Progenitor cell of endocrine pancreas (in vitro differentiated cells): ENCODE measurements at regions not wholly inside any gene's neighbourhood (a gene's known extent, or its start where the extent isn't known, plus 50 kb on each side); places are given as distances from the start of the nearest gene placed in this dataset.

Source experiments
- DNase-seq: peaks from one replicate; pipeline ENCODE4 v3.0.0; 2021; ENCODE audit warnings: low spot score; ENCODE audit not compliant: unreplicated experiment
- H3K27ac Mint-ChIP-seq: 2 replicates; pipeline ENCODE4 v1.8.0; 2021; ENCODE audit warnings: mild to moderate bottlenecking, moderate library complexity, mixed read lengths
- H3K27me3 Mint-ChIP-seq: 2 replicates; pipeline ENCODE4 v1.8.0; 2021; ENCODE audit warnings: mixed read lengths
- H3K36me3 Mint-ChIP-seq: 2 replicates; pipeline ENCODE4 v1.8.0; 2022; ENCODE audit warnings: mixed read lengths; ENCODE audit not compliant: insufficient read depth
- H3K4me1 Mint-ChIP-seq: 2 replicates; pipeline ENCODE4 v1.8.0; 2021; ENCODE audit warnings: low read depth, mixed read lengths
- H3K4me3 Mint-ChIP-seq: 2 replicates; pipeline ENCODE4 v1.8.0; 2021; ENCODE audit warnings: low read depth, mild to moderate bottlenecking, moderate library complexity, mixed read lengths
- H3K9me3 Mint-ChIP-seq: 2 replicates; pipeline ENCODE4 v1.8.0; 2021; ENCODE audit warnings: low read depth, mixed read lengths
- CTCF ChIP-seq: fragments of 200-600 bp; sonication (generic); IDR thresholded peaks from one replicate; pipeline ENCODE4 v1.5.0; 2021; ENCODE audit warnings: antibody characterized with exemption, mild to moderate bottlenecking; ENCODE audit not compliant: unreplicated experiment

GRCh38 chr1:185534801-185535200 lies 199.4 kb upstream of the HMCN1 start:
- no peak for DNase-seq
- no peak for TF ChIP-seq CTCF
- no peaks in the 10 kb centered on the region for H3K36me3 Mint-ChIP-seq
- H3K27ac Mint-ChIP-seq, result no peak overlapping the region
- no peak overlapping the region for H3K4me3 Mint-ChIP-seq
- H3K4me1 Mint-ChIP-seq, result peaks cover 8% of the 10 kb centered on the region
- H3K27me3 Mint-ChIP-seq, result no peaks in the 10 kb centered on the region
- H3K9me3 Mint-ChIP-seq, result peaks cover 4% of the 10 kb centered on the region

GRCh38 chr1:185533596-185533995 lies 200.6 kb upstream of the HMCN1 start:
- no peak for TF ChIP-seq CTCF
- H3K27me3 Mint-ChIP-seq, result no peaks in the 10 kb centered on the region
- H3K4me1 Mint-ChIP-seq, result peaks cover 8% of the 10 kb centered on the region
- no peak for DNase-seq
- H3K36me3 Mint-ChIP-seq, result no peaks in the 10 kb centered on the region
- H3K27ac Mint-ChIP-seq, result no peak overlapping the region
- no peaks in the 10 kb centered on the region for H3K9me3 Mint-ChIP-seq
- H3K4me3 Mint-ChIP-seq, result no peak overlapping the region

GRCh38 chr1:185532856-185533255 lies 201.3 kb upstream of the HMCN1 start:
- Mint-ChIP-seq H3K27ac (no peak overlapping the region), H3K4me3 (no peak overlapping the region), H3K9me3 (no peaks in the 10 kb centered on the region), H3K4me1 (peaks cover 8% of the 10 kb centered on the region), H3K36me3 (no peaks in the 10 kb centered on the region), H3K27me3 (no peaks in the 10 kb centered on the region)
- no peak for DNase-seq
- no peak for TF ChIP-seq CTCF

GRCh38 chr1:185531838-185532237 lies 202.4 kb upstream of the HMCN1 start:
- Mint-ChIP-seq H3K36me3 (no peaks in the 10 kb centered on the region), H3K9me3 (no peaks in the 10 kb centered on the region), H3K4me3 (no peak overlapping the region), H3K27ac (no peak overlapping the region), H3K27me3 (no peaks in the 10 kb centered on the region), H3K4me1 (peaks cover 2% of the 10 kb centered on the region)
- TF ChIP-seq CTCF, result no peak
- DNase-seq, result no peak

GRCh38 chr1:185530215-185530614 lies 204.0 kb upstream of the HMCN1 start:
- H3K36me3 Mint-ChIP-seq, result no peaks in the 10 kb centered on the region
- H3K27me3 Mint-ChIP-seq, result no peaks in the 10 kb centered on the region
- TF ChIP-seq CTCF, result no peak
- H3K27ac Mint-ChIP-seq, result no peak overlapping the region
- DNase-seq, result no peak
- H3K4me1 Mint-ChIP-seq, result peaks cover 2% of the 10 kb centered on the region
- no peaks in the 10 kb centered on the region for H3K9me3 Mint-ChIP-seq
- H3K4me3 Mint-ChIP-seq, result no peak overlapping the region
